CD14-positive monocyte (primary cell): ENCODE measurements at regions not wholly inside any gene's neighbourhood (a gene's known extent, or its start where the extent isn't known, plus 50 kb on each side); places are given as distances from the start of the nearest gene placed in this dataset.

Experiments used
- DNase-seq, 3 donors: peaks; one replicate each; pipeline ENCODE4 v3.0.0-alpha.2; 2011 to 2022
- H2AFZ ChIP-seq: 2 replicates; pipeline ENCODE4 v1.6.0; 2012; ENCODE audit warnings: mild to moderate bottlenecking, low read depth, low read length, inconsistent platforms; ENCODE audit not compliant: insufficient read depth, poor library complexity, severe bottlenecking
- H3K27ac ChIP-seq, 2 donors: 1 replicate in 1 of 2; 2 replicates in 1 of 2; pipeline ENCODE4 v1.5.1; 2012 to 2013; ENCODE audit warnings: low read length in 2 of 2, control low read depth in 1 of 2, inconsistent platforms in 1 of 2, low read depth in 1 of 2, mild to moderate bottlenecking in 1 of 2
- H3K27me3 ChIP-seq, 2 donors: one replicate each; pipeline versions ENCODE4 v1.6.0 to v1.6.1; 2011 to 2013; ENCODE audit warnings: low read length in 2 of 2; ENCODE audit not compliant: control insufficient read depth in 2 of 2, insufficient read depth in 2 of 2
- H3K36me3 ChIP-seq, 2 donors: replicated peaks in 1 of 2; 1 replicate in 1 of 2; 2 replicates in 1 of 2; pipeline versions ENCODE4 v1.5.1 to v1.6.1; 2012 to 2013; ENCODE audit warnings: low read length in 2 of 2, control low read depth in 1 of 2, inconsistent platforms in 1 of 2, mild to moderate bottlenecking in 1 of 2; ENCODE audit not compliant: insufficient read depth in 2 of 2, control insufficient read depth in 1 of 2
- H3K4me1 ChIP-seq, 2 donors: 1 replicate in 1 of 2; 2 replicates in 1 of 2; pipeline versions ENCODE4 v1.5.1 to v1.6.1; 2012 to 2013; ENCODE audit warnings: low read length in 2 of 2, control low read depth in 1 of 2, inconsistent platforms in 1 of 2, mild to moderate bottlenecking in 1 of 2, moderate library complexity in 1 of 2; ENCODE audit not compliant: insufficient read depth in 2 of 2, control insufficient read depth in 1 of 2
- H3K4me2 ChIP-seq: replicated peaks from 2 replicates; pipeline ENCODE3; 2012; ENCODE audit warnings: low read length, moderate library complexity, mild to moderate bottlenecking; ENCODE audit not compliant: poor library complexity, severe bottlenecking; ENCODE audit errors: extremely low read depth
- H3K4me3 ChIP-seq, 3 experiments: fragments of 200-600 bp in 1 of 3; sonication (generic) in 1 of 3; replicated peaks in 1 of 3; 1 replicate in 2 of 3; 2 replicates in 1 of 3; pipeline ENCODE4 v1.5.1; 2011 to 2013; ENCODE audit warnings: low read length in 3 of 3, mild to moderate bottlenecking in 3 of 3, control low read depth in 2 of 3, low read depth in 2 of 3, inconsistent platforms in 1 of 3, moderate library complexity in 1 of 3
- H3K79me2 ChIP-seq: 2 replicates; pipeline ENCODE4 v1.6.0; 2012; ENCODE audit warnings: mild to moderate bottlenecking, control low read depth, inconsistent platforms, low read length, moderate library complexity; ENCODE audit not compliant: insufficient read depth
- H3K9ac ChIP-seq: 2 replicates; pipeline ENCODE4 v1.6.0; 2017; ENCODE audit warnings: low read length, mild to moderate bottlenecking; ENCODE audit not compliant: insufficient read depth, poor library complexity, severe bottlenecking
- H3K9me3 ChIP-seq, 2 donors: replicated peaks in 1 of 2; 1 replicate in 1 of 2; 2 replicates in 1 of 2; pipeline versions ENCODE4 v1.5.1 to v1.6.1; 2012 to 2013; ENCODE audit warnings: low read length in 2 of 2, control low read depth in 1 of 2; ENCODE audit not compliant: control insufficient read depth in 1 of 2, insufficient read depth in 1 of 2
- H4K20me1 ChIP-seq: 2 replicates; pipeline ENCODE4 v1.6.0; 2012; ENCODE audit warnings: mild to moderate bottlenecking, low read length, control low read depth, moderate library complexity; ENCODE audit not compliant: insufficient read depth
- H3K27ac Mint-ChIP-seq, 7 donors: one replicate each; pipeline ENCODE4 v1.8.0; 2020; ENCODE audit warnings: mild to moderate bottlenecking in 7 of 7, mixed read lengths in 7 of 7, moderate library complexity in 6 of 7, inconsistent platforms in 2 of 7
- H3K27me3 Mint-ChIP-seq, 3 donors: one replicate each; pipeline ENCODE4 v1.8.0; 2021 to 2022; ENCODE audit warnings: low read depth in 3 of 3, mild to moderate bottlenecking in 3 of 3, mixed read lengths in 3 of 3, moderate library complexity in 3 of 3, inconsistent platforms in 1 of 3
- H3K36me3 Mint-ChIP-seq, 2 donors: one replicate each; pipeline ENCODE4 v1.8.0; 2020; ENCODE audit warnings: mixed read lengths in 2 of 2, inconsistent platforms in 1 of 2, mild to moderate bottlenecking in 1 of 2
- H3K4me1 Mint-ChIP-seq: one replicate; pipeline ENCODE4 v1.8.0; 2020; ENCODE audit warnings: mild to moderate bottlenecking, mixed read lengths
- H3K4me3 Mint-ChIP-seq, 2 donors: one replicate each; pipeline ENCODE4 v1.8.0; 2020; ENCODE audit warnings: mild to moderate bottlenecking in 2 of 2, mixed read lengths in 2 of 2, moderate library complexity in 1 of 2
- H3K9me3 Mint-ChIP-seq, 7 donors: one replicate each; pipeline ENCODE4 v1.8.0; 2020 to 2022; ENCODE audit warnings: mixed read lengths in 7 of 7, mild to moderate bottlenecking in 6 of 7, moderate library complexity in 6 of 7, inconsistent platforms in 2 of 7
- CTCF ChIP-seq: fragments of 200-600 bp; IDR thresholded peaks from one replicate; pipeline ENCODE4 v1.8.0; 2022; ENCODE audit warnings: antibody characterized with exemption, mild to moderate bottlenecking
- WGBS: methylation state at CpG from one replicate; pipeline ENCODE4 v1.1.5; 2013; ENCODE audit warnings: missing lambda C conversion rate; ENCODE audit not compliant: insufficient coverage; 5-methylcytosine and 5-hydroxymethylcytosine counted together
- intact Hi-C, 2 donors: fragments of 100-400 bp; cut with micrococcal nuclease; formaldehyde crosslinking; loops; one replicate each; pipeline versions ENCODE4 v1.15.0 to v1.15.1; 2023

DNA sequence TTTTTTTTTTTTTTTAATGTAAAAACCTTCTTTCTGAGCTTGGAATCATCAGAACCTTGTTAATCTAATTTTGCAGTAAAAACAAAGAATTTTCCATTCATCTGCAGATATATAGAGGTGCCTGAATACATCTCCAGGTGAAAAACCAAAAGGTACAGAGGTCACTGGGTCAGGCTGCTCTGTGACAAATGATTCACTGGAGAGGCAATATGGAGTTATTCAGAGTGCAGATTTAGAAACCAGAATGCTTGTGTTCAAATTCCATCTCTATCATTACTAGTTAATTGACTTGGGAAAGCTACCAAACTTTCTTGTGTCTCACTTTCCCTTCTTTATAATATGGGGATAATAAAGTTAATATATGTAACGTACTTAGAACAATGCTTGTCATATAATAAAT lies 51.5 kb upstream of the C1orf53 start:
- no peaks in the 10 kb centered on the region for H3K4me1 ChIP-seq
- H3K27me3 Mint-ChIP-seq: peaks cover 0 to 3% (median 2%) of the 10 kb centered on the region in 3 donors
- H3K9ac ChIP-seq: no peak overlapping the region
- H4K20me1 ChIP-seq: no peaks in the 10 kb centered on the region
- no peak overlapping the region for H3K4me3 Mint-ChIP-seq
- no peaks in the 10 kb centered on the region for H3K4me1 Mint-ChIP-seq
- H3K27ac Mint-ChIP-seq: no peak overlapping the region
- no peak overlapping the region for H3K4me3 ChIP-seq
- no peaks in the 10 kb centered on the region for H3K79me2 ChIP-seq
- intact Hi-C loops: no loop called here
- no peak overlapping the region for H3K27ac ChIP-seq
- H2AFZ ChIP-seq: no peak overlapping the region
- no peaks in the 10 kb centered on the region for H3K27me3 ChIP-seq
- no peaks in the 10 kb centered on the region for H3K36me3 Mint-ChIP-seq
- no peak for DNase-seq
- no CpG with 5 or more reads among the region's 1 CpG for whole genome bisulfite sequencing
- H3K4me2 ChIP-seq: no peak overlapping the region
- H3K36me3 ChIP-seq: no peaks in the 10 kb centered on the region
- H3K9me3 Mint-ChIP-seq: peaks cover 0 to 4% (median 0%) of the 10 kb centered on the region in 7 donors
- TF ChIP-seq CTCF: no peak
- no peaks in the 10 kb centered on the region for H3K9me3 ChIP-seq

DNA sequence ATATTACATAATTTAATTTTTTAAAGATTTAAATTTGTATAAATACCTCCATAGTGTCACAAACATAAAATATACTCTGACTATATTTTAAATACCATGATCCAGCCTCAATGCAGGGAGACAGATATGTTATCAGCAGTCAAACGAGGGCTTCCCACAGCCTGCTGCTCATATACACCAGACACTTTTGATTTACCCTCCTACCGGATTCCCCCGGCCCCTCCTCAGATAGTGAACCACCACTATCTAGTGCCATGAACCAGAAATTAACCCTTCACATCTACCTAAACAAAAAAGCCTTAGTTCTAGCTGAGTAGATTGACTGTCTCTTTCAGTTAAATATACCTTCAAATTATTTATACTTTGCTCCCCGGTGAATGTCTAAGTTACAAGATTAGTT lies 52.4 kb upstream of the C1orf53 start:
- Mint-ChIP-seq H3K4me3 (no peak overlapping the region), H3K27me3 (peaks cover 0 to 3% (median 2%) of the 10 kb centered on the region in 3 donors), H3K4me1 (no peaks in the 10 kb centered on the region), H3K27ac (no peak overlapping the region), H3K36me3 (no peaks in the 10 kb centered on the region), H3K9me3 (peaks cover 0 to 4% (median 0%) of the 10 kb centered on the region in 7 donors)
- Histone ChIP-seq H3K27ac (no peak overlapping the region), H3K4me1 (no peaks in the 10 kb centered on the region), H3K79me2 (no peaks in the 10 kb centered on the region), H3K9me3 (no peaks in the 10 kb centered on the region), H3K27me3 (no peaks in the 10 kb centered on the region), H3K4me2 (no peak overlapping the region), H2AFZ (no peak overlapping the region), H3K9ac (no peak overlapping the region), H3K4me3 (no peak overlapping the region), H4K20me1 (no peaks in the 10 kb centered on the region), H3K36me3 (no peaks in the 10 kb centered on the region)
- no peak for DNase-seq
- no peak for TF ChIP-seq CTCF
- intact Hi-C loops: no loop called here
- 89% methylated on average over 3 of the region's 4 CpGs for WGBS
